A549 (cell line): ENCODE measurements at regions not wholly inside any gene's neighbourhood (a gene's known extent, or its start where the extent isn't known, plus 50 kb on each side); places are given as distances from the start of the nearest gene placed in this dataset.
A peak's percentile ranks its signal among the peaks of the same experiment; 100 is the strongest.

Experiments
- ATAC-seq, 2 experiments: fragments of 200-7000 bp in 1 of 2; fragments of >200 bp in 1 of 2; cut with Nextera tagmentation in 1 of 2; cut with Tn5 transposase in 1 of 2; 3 replicates each; pipeline versions ENCODE4 v1.8.0 to v1.9.1; 2018 to 2020; ENCODE audit warnings: mild to moderate bottlenecking in 1 of 2, moderate library complexity in 1 of 2
- CTCF ChIA-PET: fragments of 300-600 bp; sonication (Branson Sonifier 250); formaldehyde crosslinking; extraction: SDS; loops from one replicate; lab custom pipeline; 2021; ENCODE audit warnings: antibody characterized with exemption, inconsistent platforms; lab: Yijun Ruan, JAX
- POLR2A ChIA-PET: fragments of 350-600 bp; formaldehyde crosslinking; extraction: SDS; loops from one replicate; lab custom pipeline; 2021; ENCODE audit warnings: antibody characterized with exemption, inconsistent platforms; lab: Yijun Ruan, JAX
- DNase-seq, 2 experiments: peaks; one replicate each; pipeline versions ENCODE4 v3.0.0 to v3.0.0-alpha.2; 2011 to 2016; ENCODE audit warnings: low read depth in 1 of 2, low spot score in 1 of 2
- FAIRE-seq: peaks from 2 replicates; lab custom pipeline; 2011; peaks lifted over from hg19 to GRCh38; lab: Jason Lieb, UNC
- H3K27ac ChIP-seq, 2 experiments: fragments of >200 bp; sonication (Bioruptor Twin); formaldehyde crosslinking; 3 replicates each; pipeline ENCODE4 v1.5.1; 2016 to 2017
- H3K4me1 ChIP-seq: fragments of >200 bp; sonication (Bioruptor Twin); formaldehyde crosslinking; 3 replicates; pipeline ENCODE4 v1.6.1; 2016
- H3K4me2 ChIP-seq: fragments of >200 bp; sonication (Bioruptor Twin); formaldehyde crosslinking; 3 replicates; pipeline ENCODE4 v1.6.1; 2016
- H3K4me3 ChIP-seq: fragments of >200 bp; sonication (Bioruptor Twin); formaldehyde crosslinking; 3 replicates; pipeline ENCODE4 v1.5.1; 2016
- H3K9me3 ChIP-seq: fragments of >200 bp; sonication (Bioruptor Twin); formaldehyde crosslinking; 3 replicates; pipeline ENCODE4 v1.6.1; 2016
- BCL3 ChIP-seq: fragments of >200 bp; sonication (Bioruptor Twin); formaldehyde crosslinking; IDR thresholded peaks from 3 replicates; pipeline ENCODE4 v1.6.1; 2016
- BHLHE40 ChIP-seq: IDR thresholded peaks from 2 replicates; pipeline ENCODE4 v1.6.1; 2012; ENCODE audit warnings: low read depth, low read length, inconsistent platforms
- CBX2 ChIP-seq: fragments of 200-600 bp; sonication (generic); IDR thresholded peaks from 2 replicates; pipeline ENCODE4 v1.6.1; 2016; ENCODE audit warnings: low read depth, mild to moderate bottlenecking, borderline replicate concordance
- CBX8 ChIP-seq: fragments of 200-600 bp; sonication (generic); IDR thresholded peaks from 2 replicates; pipeline ENCODE4 v1.6.1; 2016
- CHD2 ChIP-seq: fragments of 150-350 bp; IDR thresholded peaks from 2 replicates; pipeline ENCODE4 v1.6.1; 2014; ENCODE audit warnings: low read length; ENCODE audit not compliant: partially characterized antibody
- CHD4 ChIP-seq: fragments of 200-600 bp; sonication (generic); IDR thresholded peaks from 2 replicates; pipeline ENCODE4 v1.6.1; 2016; ENCODE audit warnings: antibody characterized with exemption, mild to moderate bottlenecking, borderline replicate concordance
- E2F6 ChIP-seq: IDR thresholded peaks from 2 replicates; pipeline ENCODE4 v1.6.1; 2012; ENCODE audit warnings: low read depth, borderline replicate concordance
- EHF ChIP-seq: fragments of 250-450 bp; sonication (Bioruptor Pico); IDR thresholded peaks from 2 replicates; pipeline ENCODE4 v1.5.0; 2020; ENCODE audit warnings: mild to moderate bottlenecking
- EP300 ChIP-seq, 2 experiments: fragments of >200 bp; sonication (Bioruptor Twin); formaldehyde crosslinking; IDR thresholded peaks; 2 replicates in 1 of 2; 3 replicates in 1 of 2; pipeline ENCODE4 v1.6.1; 2016 to 2017
- FOXS1 ChIP-seq: fragments of 250-450 bp; sonication (Bioruptor Pico); IDR thresholded peaks from 2 replicates; pipeline ENCODE4 v1.5.0; 2020; ENCODE audit warnings: mild to moderate bottlenecking, moderate library complexity
- HEYL ChIP-seq: fragments of 250-450 bp; sonication (Bioruptor Pico); IDR thresholded peaks from 2 replicates; pipeline ENCODE4 v1.8.0; 2021; ENCODE audit warnings: mild to moderate bottlenecking, moderate library complexity
- JUNB ChIP-seq: fragments of >200 bp; sonication (Bioruptor Twin); formaldehyde crosslinking; IDR thresholded peaks from 2 replicates; pipeline ENCODE4 v1.6.1; 2016
- MAX ChIP-seq: IDR thresholded peaks from 2 replicates; pipeline ENCODE4 v1.6.1; 2012
- MAZ ChIP-seq: fragments of 150-350 bp; IDR thresholded peaks from 2 replicates; pipeline ENCODE4 v1.6.1; 2014; ENCODE audit warnings: antibody characterized with exemption, low read depth, low read length, borderline replicate concordance
- NFE2L2 ChIP-seq: fragments of 150-350 bp; conservative IDR thresholded peaks from 2 replicates; pipeline ENCODE4 v1.6.1; 2014; ENCODE audit warnings: low read length
- NPAS2 ChIP-seq: fragments of 250-450 bp; sonication (Bioruptor Pico); IDR thresholded peaks from 2 replicates; pipeline ENCODE4 v1.8.0; 2022; ENCODE audit warnings: mild to moderate bottlenecking, moderate library complexity, borderline replicate concordance
- NR3C1 ChIP-seq: fragments of >200 bp; sonication (Bioruptor Twin); formaldehyde crosslinking; IDR thresholded peaks from 3 replicates; pipeline ENCODE4 v1.6.1; 2017
- PHF8 ChIP-seq: fragments of 200-600 bp; sonication (generic); IDR thresholded peaks from 2 replicates; pipeline ENCODE4 v1.6.1; 2016; ENCODE audit warnings: low read depth, mild to moderate bottlenecking, antibody characterized with exemption, moderate library complexity, borderline replicate concordance
- POLR2A ChIP-seq: IDR thresholded peaks from 2 replicates; pipeline ENCODE4 v1.6.1; 2012; ENCODE audit warnings: mild to moderate bottlenecking, low read length
- POLR2AphosphoS2 ChIP-seq: conservative IDR thresholded peaks from 2 replicates; pipeline ENCODE4 v1.6.1; 2012; ENCODE audit warnings: low read length, improper control_type of control experiment, inconsistent platforms
- RAD21 ChIP-seq, 2 experiments: fragments of >200 bp in 1 of 2; sonication (Bioruptor Twin) in 1 of 2; formaldehyde crosslinking in 1 of 2; IDR thresholded peaks in 1 of 2; conservative IDR thresholded peaks in 1 of 2; 2 replicates in 1 of 2; 3 replicates in 1 of 2; pipeline ENCODE4 v1.6.1; 2012 to 2018; ENCODE audit warnings: inconsistent platforms in 1 of 2
- RARB ChIP-seq: fragments of 250-450 bp; sonication (Bioruptor Pico); IDR thresholded peaks from 2 replicates; pipeline ENCODE4 v1.8.0; 2021; ENCODE audit warnings: mild to moderate bottlenecking, moderate library complexity
- TFCP2L1 ChIP-seq: fragments of 250-450 bp; sonication (Bioruptor Pico); IDR thresholded peaks from 2 replicates; pipeline ENCODE4 v1.5.0; 2021; ENCODE audit warnings: mild to moderate bottlenecking
- TP53 ChIP-seq: fragments of 250-450 bp; sonication (Bioruptor Pico); IDR thresholded peaks from 2 replicates; pipeline ENCODE4 v1.5.0; 2021; ENCODE audit warnings: mild to moderate bottlenecking, moderate library complexity
- USF2 ChIP-seq: fragments of 450-650 bp; IDR thresholded peaks from 2 replicates; pipeline ENCODE4 v1.6.1; 2014; ENCODE audit warnings: antibody characterized with exemption
- ZC3H11A ChIP-seq: fragments of 450-650 bp; IDR thresholded peaks from 2 replicates; pipeline ENCODE4 v1.6.1; 2014; ENCODE audit warnings: antibody characterized with exemption, mild to moderate bottlenecking
- ZFP36 ChIP-seq: fragments of 450-650 bp; IDR thresholded peaks from 2 replicates; pipeline ENCODE4 v1.6.1; 2014; ENCODE audit warnings: borderline replicate concordance; ENCODE audit not compliant: partially characterized antibody
- WGBS: methylation state at CpG from one replicate; pipeline ENCODE4 v1.1.6; 2017; ENCODE audit errors: missing lambda C conversion rate; 5-methylcytosine and 5-hydroxymethylcytosine counted together

GRCh38 chr12:91882910-91883309 lies 262.7 kb downstream of the BTG1 start:
- WGBS: 82% methylated on average over 4 of the region's 4 CpGs
- ChIA-PET CTCF (no interaction called here), POLR2A (interaction anchor here (1.0 kb wide), 1 partner anchor 11 kb away, joined by 3 read pairs; no protein-coding TSS in a partner anchor)
- Histone ChIP-seq H3K27ac (no peak overlapping the region), H3K4me2 (no peak overlapping the region), H3K4me3 (no peak overlapping the region), H3K4me1 (no peaks in the 10 kb centered on the region), H3K9me3 (no peaks in the 10 kb centered on the region)
- ATAC-seq: no peak
- TF ChIP-seq NR3C1 (no peak), BHLHE40 (no peak)
- DNase-seq: no peak
- FAIRE-seq: no peak

DNA sequence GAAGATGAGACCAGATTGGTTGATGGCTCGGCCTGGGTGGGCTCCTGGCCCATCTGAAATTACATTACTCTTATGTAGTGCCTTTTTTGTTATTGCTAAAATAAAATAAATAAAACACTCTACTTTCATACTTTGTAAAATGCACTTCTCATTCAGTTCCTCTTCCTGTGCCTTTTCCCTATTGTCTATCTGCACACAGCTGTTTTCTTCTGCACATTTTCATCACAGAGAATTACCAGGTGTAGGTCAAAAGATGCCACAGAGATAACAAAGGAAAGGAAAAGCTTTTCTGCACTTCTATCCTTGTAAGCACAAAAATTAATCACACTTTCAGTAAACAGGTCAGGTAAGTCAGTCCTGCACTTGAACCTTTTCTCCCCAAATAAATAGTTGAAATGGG lies 265.1 kb downstream of the BTG1 start:
- no peaks in the 10 kb centered on the region for H3K4me1 ChIP-seq
- 59% methylated on average over 1 of the region's 1 CpG for WGBS
- ATAC-seq: no peak
- no peak overlapping the region for H3K4me3 ChIP-seq
- no peaks in the 10 kb centered on the region for H3K9me3 ChIP-seq
- DNase-seq: no peak
- POLR2A ChIA-PET: no interaction called here
- no peak for FAIRE-seq
- no peak overlapping the region for H3K4me2 ChIP-seq
- CTCF ChIA-PET: interaction anchor here (0.7 kb wide), 1 partner anchor 384 kb away, joined by 3 read pairs; no protein-coding TSS in a partner anchor
- TF ChIP-seq MAX (no peak), E2F6 (no peak), TFCP2L1 (CRISPR knock-in tag) (no peak), FOXS1 (CRISPR knock-in tag) (no peak), CBX8 (no peak), POLR2AphosphoS2 (no peak), BHLHE40 (no peak), CHD2 (no peak), EHF (no peak)
- H3K27ac ChIP-seq: no peak overlapping the region

- FAIRE-seq: peak; percentile 28
- Histone ChIP-seq H3K9me3 (no peaks in the 10 kb centered on the region), H3K4me2 (no peak overlapping the region), H3K27ac (no peak overlapping the region), H3K4me1 (no peaks in the 10 kb centered on the region), H3K4me3 (no peak overlapping the region)
- POLR2A ChIA-PET: no interaction called here
- TF ChIP-seq NFE2L2 (no peak), PHF8 (no peak), RARB (CRISPR knock-in tag) (no peak), TP53 (no peak), MAZ (no peak), EP300 (IDR thresholded peaks at IDR 0.05) (no peak), BCL3 (no peak), ZFP36 (no peak), HEYL (CRISPR knock-in tag) (no peak), RAD21 (conservative IDR thresholded peaks at IDR 0.05 in 1 of 2, IDR thresholded peaks at IDR 0.05 in 1 of 2) (no peak), NPAS2 (CRISPR knock-in tag) (no peak), ZC3H11A (no peak), USF2 (no peak), JUNB (no peak), POLR2AphosphoS2 (no peak), FOXS1 (CRISPR knock-in tag) (no peak), POLR2A (no peak), CHD4 (no peak), CBX2 (no peak)
- WGBS: 66% methylated on average over 5 of the region's 5 CpGs
- CTCF ChIA-PET: interaction anchor here (1.2 kb wide), 1 partner anchor 66 kb away, joined by 4 read pairs; no protein-coding TSS in a partner anchor
- ATAC-seq: no peak
- DNase-seq: no peak
These were observed 268.0 kb downstream of the BTG1 start for GRCh38 chr12:91877456-91878235.
